HG03565 (cell line): ENCODE measurements at regions not wholly inside any gene's neighbourhood (a gene's known extent, or its start where the extent isn't known, plus 50 kb on each side); places are given as distances from the start of the nearest gene placed in this dataset.

Source experiments
- ATAC-seq: cut with Tn5 transposase; IDR thresholded peaks from one replicate; pipeline ENCODE4 v1.9.1; 2021; ENCODE audit warnings: mild to moderate bottlenecking, moderate library complexity; ENCODE audit not compliant: unreplicated experiment

DNA sequence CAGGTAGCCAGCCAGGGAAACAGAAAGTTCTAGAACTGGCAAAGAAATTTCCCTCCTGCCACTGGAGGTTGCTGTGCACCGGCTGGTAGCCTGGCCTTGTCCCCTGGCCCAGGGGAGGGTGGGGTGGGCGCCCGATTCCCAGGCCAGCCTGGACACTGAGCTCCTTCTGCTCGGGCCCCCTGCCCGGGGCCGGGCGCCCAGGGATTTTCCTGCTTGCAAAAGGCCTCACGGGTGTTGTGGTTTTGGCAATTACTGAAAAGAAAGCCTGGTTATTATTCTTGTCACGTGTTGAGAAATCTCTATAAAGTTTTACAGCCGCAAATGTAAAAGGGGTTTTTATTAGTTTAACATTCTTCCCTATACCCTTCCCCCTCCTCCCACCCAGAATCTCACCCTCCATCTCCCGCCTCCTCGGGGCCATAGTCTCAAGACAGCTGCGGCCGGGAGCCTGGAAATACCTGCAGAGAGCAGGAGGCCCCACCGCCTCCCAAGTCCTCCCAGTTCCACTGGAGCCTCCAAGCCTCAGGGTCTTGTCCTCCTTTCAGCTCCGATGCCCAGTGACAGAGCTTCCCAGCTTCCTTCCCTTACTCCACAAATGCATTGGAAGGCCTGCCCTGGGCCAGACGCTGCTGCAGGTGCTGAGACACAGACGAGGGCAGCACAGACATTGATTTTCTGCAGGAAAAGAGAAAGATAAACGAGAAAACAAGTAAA, 1515.6 kb downstream of the TBC1D22A start:
- ATAC-seq = no peak

DNA sequence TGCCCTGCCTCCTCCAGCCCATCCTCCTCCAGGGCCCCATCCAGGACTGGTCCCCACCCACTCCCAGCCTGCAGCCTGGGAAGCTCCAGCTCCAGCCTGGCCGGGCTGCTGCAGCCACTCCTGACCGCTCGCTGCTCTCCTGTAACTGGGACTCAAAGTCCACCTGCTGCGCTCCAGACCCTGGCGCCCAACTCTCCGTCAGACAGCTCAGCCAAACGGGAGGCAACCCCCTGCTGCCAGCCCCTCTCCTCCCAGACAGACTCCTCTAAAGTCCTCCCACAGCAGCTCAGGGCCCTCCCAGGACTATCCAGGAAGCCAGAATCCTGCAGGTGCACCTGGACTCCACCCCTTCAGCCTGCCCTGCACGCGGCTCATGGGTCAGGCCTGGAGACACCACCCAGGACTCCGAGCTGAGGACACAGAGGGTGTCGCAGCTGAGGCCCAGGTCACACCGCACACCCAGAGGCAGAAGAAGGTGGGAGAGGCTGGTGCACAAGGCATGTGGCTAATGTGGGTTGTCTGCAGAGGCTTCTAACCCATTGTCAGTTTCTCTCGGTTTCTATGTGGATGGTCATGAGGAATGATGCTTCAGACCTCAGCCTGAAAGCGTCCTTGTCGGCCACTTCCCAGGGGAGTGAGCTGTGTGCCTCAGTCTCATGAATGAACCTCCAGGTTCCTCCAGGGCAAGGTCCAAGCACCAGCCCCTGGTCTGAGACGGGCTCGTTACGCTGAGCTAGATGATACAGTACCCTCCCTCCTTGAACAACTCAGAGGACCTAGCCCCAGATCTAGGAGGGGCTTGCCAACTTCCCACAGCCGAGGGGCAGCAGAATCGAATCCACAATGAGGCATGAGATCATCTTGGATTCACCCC, 1514.8 kb downstream of the TBC1D22A start:
- ATAC-seq = no peak

DNA sequence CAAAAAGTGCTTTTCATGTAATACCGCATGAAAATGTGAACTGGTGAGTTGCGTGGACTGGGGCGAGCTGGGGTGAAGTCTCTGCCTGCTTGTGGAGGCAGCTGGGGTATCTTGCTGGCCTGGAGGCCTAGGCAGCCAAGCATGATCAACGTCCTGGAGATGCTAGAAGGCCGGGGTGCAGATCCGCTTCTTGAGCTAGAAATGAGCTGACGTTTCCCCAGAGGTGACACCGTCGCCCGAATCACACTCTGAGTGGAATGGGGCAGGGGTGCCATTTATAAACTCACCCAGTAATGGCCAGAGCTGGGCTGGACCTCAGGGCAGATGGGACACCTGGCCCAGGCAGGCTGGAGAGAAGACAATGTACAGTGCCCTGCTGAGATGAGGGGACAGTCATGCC, 1513.0 kb downstream of the TBC1D22A start:
- ATAC-seq = no peak

DNA sequence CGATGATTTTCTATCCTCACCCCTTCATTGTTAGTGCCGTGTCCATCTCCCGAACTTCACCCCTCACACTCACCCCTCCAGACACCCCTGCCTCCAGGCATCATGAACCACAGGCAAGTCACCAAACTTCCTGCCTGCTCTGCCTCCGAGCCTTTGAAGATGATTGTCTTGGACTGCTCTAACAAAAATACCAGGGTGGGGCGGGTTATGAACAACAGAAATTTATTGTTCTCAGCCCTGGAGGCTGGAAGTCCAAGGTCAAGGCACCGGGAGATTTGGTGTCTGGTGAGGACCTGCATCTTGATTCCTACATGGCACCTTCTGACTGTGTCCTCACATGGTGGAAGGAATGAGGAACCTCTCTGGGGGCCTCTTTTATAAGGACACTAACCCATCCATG, 1508.3 kb downstream of the TBC1D22A start:
- no peak for ATAC-seq

DNA sequence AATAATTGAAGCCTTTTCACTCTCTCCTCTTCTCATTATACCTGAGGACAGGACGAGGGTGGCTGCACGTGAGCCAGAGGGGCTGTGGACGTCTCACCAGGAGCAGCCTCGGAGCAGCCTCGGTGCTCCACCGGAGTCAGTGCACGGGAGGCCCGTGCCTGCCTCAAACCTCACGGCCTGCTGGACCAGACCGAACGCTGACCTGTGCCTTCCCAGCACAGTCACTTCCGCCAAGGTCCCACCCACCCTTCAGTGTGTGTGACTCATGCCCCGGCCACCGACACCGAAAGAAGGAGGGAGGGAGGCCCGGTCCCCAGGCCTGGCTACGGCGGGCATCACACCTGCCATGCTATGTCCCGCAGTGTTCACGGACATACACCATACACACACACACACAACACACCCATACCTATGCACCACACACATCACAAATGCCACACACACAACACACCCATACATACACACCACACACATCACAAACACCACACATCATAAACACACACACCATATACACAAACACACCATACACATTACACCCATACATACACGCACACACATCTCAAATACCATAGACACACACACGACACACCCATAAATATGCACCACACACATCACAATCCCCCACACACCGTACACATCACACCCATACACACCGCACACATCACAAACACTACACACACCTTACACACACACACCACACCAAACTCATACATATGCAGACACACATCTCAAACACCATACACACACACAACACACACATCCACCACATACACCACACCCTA, 1506.5 kb downstream of the TBC1D22A start:
- no peak for ATAC-seq

DNA sequence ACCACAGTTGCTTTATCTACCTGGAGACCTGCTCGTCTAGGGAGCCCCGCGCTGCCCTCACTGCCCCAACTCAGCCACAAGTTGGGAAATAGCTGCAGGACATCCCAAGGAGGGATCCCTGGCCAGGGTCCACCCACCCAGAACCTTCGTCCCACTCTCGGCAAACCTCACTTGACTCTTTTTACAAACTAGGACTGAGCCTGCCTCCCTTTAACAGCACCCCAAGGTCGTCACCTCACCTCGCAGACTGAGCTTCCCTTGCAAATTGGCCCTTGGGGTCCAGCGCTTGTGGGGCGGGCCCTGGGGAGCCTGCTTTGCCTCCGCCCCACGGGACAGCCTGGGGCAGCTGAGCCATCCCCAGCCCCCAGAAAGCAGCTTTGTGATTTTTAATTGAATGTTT, 1505.8 kb downstream of the TBC1D22A start:
- no peak for ATAC-seq

DNA sequence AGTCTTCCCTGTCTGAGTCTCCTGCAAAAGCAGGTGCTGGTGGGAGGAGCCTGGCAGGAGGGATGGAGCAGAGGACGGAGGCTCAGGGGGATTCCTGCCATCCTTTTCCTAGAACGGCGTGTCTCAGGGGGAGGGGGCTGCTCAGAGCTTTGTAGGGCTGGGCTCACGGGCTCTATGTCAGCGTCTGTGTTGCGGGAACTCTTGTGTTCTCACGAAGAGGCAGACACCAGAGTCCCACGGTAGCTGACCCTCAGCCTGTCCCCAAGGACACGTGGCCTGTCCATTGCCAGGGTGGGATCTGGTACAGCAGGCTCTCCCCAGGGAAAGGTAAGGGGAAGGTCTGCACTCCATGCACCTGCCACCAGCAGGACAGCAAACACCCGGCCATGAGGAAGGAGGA, 1505.2 kb downstream of the TBC1D22A start:
- no peak for ATAC-seq

DNA sequence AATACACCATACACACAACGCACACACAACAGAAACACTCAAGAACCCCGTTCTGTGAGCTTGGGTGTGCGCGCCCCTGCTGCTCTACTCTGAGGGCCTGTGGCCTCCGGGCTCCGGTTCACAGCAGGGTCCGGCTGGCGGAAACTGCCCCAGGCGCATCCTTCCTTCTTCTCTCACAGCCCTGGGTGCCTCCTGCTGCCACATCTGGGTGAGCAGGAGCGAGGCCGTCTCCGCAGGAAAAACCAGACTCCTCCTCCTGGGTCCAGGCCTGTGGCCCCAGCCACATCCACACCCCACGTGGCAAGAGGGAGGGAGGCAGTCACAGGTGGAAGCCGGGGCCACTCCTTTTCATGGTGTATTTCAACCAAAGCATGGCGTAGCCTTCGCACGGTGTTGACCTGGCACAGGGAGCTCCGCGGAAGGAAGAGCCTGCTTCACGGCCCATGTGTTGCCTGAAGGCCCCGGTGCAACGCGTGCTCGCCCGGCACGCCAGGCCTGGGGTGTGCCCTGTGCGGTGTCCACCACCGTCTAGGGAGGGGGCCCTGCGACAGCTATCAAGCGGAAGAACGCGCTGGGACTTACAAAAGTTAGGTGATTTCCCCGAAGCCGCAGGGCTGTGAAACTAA, 1502.7 kb downstream of the TBC1D22A start:
- ATAC-seq = no peak

DNA sequence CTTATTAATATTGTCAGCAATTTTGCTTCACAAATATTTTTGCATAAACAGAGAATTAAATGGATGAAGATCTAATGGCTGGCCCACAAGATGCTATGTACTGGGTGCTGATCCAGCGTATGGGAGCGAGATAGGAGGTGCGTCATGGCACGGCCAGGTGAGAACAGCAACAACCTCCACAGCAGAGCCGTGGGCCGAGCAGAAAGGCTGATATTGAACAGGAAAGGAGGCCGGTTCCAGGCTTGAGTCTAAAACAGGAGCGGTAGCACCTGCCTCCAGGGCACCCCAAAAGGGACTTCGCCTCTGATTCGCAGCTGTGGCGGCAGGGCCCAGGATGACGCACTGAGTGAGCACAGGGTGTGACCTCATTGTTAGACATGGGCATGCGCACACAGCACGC, 1502.1 kb downstream of the TBC1D22A start:
- no peak for ATAC-seq

DNA sequence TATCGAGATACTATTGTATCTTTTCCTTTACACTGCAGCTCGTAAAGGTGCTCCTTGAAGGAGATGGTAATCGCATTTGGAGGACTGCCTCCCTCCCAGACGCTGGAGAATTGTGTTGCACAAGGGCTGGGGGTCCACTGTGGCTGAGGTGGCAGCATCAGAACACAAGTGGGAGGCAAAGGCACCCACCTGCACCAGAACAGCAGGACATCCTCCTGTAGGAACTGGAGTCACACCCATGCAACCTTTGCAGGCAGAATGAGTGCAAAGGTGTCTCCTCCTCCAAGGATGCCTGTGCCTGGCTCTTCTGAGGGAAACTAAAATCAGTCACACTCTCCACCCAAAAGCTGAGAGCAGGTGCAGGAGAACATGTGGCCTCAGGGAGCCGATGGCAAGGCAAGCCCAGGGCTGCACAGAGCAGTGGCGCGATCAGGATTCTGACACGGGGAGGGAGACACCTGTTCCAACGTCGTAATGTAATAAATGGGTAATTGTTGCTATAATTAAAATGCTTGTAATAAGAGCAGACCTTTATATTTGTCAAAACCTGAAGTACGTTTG, 1501.4 kb downstream of the TBC1D22A start:
- no peak for ATAC-seq

DNA sequence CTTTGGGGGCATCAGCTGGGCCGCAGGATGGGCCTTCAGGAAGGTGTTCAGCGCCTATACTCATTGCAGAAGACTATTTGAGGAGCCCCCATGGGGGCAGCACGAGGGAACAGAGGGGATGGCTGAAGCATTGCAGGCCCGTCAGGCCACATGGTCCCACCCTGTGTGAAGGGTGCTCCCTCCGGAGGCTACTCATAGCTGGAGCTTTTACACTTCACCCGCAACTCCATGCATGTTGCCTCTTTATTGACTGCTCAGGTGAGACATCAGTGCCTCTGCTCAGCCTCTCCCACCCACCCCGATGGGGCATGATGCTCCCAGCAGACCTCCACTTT, 1500.9 kb downstream of the TBC1D22A start:
- no peak for ATAC-seq

DNA sequence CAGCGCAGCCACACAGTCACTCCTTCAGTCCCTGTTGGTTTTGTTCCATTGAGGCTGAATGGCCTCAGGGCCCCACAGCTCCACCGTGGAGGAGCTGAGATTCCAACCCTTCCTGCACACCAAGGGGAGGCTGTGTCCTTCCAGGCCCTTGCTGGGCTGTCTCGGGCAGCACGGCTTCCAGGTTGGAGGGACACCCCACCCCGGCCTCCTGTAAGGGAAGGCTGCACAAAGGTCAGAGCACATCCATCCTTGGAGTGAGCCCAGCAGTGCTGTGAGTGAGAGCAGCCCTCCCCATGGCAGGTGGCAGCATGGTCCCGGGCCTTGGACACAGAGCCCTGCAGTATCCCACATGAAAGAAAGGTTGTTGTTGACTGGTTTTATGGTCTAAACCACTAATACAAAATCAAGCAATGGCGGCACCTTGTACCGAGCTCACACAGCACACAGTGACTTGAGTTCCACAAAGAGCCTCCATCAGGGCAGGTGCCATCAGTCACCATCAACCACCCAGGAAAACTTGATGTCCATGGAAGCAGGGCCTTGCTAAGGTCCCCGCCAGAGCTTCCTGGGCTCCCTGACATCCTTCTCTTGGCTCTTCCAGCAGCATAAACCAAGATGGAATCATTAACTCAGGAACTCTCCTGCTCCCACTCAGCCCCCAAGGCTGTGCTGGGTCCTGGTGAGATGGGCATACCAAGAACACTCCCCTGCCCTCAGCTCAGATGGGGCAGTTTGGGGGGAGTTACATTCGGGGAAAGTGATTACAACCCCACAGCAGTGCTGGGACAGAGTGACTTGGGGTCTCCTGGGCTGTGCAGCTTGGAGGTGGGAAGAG, 1500.4 kb downstream of the TBC1D22A start:
- no peak for ATAC-seq

DNA sequence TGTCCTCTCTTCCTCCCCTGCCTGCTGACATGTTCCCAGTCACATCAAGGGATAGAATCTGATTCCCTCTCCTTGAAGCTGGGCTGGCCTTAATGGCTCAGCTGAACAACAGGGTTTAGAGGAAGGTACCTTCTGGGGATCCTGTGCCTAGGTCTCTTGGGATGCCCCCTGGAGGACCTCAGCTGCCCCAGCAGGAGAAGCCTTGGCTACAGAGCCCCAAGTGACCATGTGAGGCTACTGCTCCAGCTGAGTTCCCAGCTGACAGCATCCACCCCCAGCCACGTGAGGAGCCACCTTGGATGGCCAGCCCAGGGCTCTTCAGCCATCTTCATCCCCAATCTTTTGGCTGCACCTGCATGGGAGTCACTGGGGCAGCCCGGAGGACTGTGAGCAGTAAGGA, 1499.3 kb downstream of the TBC1D22A start:
- no peak for ATAC-seq

DNA sequence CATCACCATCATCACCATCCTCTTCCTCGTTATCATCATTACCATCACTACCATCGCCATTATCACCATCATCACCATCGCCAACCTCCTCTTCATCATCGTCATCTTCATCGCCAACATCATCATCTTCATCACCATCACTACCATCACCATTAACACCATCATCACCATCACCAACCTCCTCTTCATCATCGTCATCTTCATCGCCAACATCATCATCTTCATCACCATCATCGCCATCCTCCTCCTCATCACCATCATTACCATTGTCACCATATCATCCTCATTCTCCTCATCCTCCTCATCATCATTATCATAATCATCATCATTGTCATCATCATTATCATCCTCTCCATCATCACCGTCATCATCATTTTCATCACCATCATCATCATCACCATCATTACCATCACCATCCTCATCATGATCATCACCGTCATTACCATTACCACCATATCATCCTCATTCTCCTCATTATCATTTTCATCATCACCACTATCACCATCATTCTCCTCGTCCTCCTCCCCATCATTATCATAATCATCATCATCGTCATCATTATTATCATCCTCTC, 1498.7 kb downstream of the TBC1D22A start:
- ATAC-seq = no peak

DNA sequence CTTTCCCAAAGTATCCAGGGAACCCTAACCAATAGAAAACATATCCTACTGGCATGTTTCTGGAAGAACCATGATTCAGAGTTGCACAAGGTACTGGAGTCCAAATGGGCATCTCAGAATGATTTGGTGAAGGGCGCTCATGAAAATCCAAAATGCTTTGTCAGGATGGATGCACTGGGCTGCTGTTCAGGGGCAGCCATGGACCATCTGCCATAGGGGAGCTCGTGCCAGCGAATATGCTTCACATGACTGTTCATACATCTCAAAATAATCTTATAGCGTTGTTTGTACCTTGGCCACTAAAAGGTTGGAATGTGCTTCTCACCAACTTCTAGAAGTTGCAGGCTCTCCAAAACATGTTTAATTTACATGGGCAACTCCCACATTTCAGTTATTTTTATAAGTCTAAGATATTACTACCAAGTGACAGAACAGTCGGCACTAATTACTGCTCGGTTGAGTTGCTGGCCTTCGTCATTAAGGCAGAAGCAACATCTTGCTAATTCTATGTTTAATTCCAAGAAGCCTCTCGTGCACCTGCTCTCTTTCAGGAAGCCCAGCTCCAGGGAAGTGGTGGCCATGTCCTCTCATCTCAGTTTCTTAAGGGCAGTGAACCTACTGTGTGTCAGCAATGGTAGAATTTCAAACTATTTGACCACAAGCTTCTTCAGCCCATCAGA, 1497.7 kb downstream of the TBC1D22A start:
- ATAC-seq = no peak

DNA sequence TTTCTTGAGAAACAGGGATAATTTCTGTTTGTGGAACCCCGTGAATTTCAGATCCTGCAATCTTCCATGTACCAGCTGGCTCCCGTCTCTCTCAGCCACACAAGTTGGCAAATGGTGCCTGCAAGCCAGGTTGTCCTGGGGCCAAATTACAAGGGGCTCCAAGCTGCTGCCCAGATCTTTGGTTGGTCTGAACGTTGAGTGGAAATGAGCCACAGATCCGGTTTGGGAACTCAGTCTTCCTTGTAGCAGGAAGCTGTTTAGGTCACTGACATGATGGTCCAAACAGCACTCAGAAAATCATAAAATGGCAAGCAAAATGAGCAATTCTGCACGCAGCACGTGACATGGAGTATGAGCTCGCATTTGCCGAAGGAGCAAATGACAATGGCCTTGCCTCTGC, 1496.4 kb downstream of the TBC1D22A start:
- ATAC-seq = no peak

DNA sequence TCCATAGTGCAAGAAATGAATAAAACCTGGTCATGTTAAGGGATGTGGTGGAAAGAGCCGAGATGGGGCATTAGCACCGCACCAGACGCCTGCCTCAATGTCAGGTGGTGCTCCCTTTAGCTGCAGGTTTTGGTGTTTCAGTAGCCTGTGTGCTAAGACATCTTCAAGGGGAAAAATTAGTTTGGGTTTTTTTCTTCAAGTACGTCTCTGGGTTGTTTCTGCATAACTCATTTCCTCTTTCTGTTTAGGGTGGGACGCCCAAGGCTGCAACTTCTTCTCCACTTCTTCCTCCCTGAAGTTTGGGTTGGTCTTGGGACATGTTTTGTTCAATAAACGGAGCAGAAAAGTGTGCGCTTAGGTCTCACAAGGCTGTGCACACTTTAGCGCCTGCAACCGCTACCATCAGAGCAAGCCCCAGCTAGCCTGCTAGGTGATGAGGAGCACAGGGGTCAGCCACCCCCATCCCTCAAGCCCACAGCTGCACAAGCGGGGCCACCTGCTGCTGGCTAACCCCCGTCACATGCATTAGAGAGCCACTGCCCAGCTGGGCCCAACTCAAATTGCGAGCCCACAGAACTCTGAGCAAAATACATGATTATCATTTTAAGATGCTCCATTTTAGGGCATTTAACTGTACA, 1495.7 kb downstream of the TBC1D22A start:
- ATAC-seq = no peak

DNA sequence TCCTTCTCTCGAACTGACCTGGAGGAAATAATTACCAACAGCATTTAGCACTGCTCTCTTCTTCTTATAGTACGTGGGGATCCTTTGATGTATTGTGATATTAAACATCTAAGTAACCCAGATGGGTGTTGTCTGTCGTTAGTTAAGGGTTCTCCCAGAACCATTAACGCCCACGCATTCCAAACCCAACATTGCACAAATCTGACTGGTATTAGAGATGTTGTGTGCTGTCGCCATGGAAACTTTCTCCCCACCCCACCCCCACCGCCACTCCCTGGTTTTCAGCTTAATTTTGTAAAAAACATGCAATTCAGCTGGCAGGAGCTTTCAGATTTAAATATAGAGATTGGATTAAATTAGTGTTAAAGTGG, 1495.2 kb downstream of the TBC1D22A start:
- ATAC-seq = no peak
